Tibial nerve (tissue), 4 donors: ENCODE measurements at regions not wholly inside any gene's neighbourhood (a gene's known extent, or its start where the extent isn't known, plus 50 kb on each side); places are given as distances from the start of the nearest gene placed in this dataset.
"Not testable (repeated sequence)": the region's sequence is repeated elsewhere in the genome, so short reads cannot be mapped to it uniquely, and the experiment has no call there.

Experiments used
- DNase-seq, 2 donors: peaks; one replicate each; pipeline ENCODE4 v3.0.0-alpha.2; 2019; ENCODE audit warnings: low spot score in 2 of 2
- H3K27ac ChIP-seq, 4 donors: fragments of 200-600 bp; sonication (generic) in 3 of 4; one replicate each; pipeline ENCODE4 v1.5.1; 2017 to 2019; ENCODE audit warnings: mild to moderate bottlenecking in 1 of 4
- H3K27me3 ChIP-seq, 2 donors: fragments of 200-600 bp; sonication (generic) in 1 of 2; one replicate each; pipeline versions ENCODE4 v1.5.1 to v1.6.0; 2017 to 2019
- H3K36me3 ChIP-seq, 3 donors: fragments of 200-600 bp; sonication (generic); one replicate each; pipeline ENCODE4 v1.5.1; 2018 to 2019
- H3K4me1 ChIP-seq, 4 donors: fragments of 200-600 bp; sonication (generic) in 3 of 4; one replicate each; pipeline ENCODE4 v1.5.1; 2017 to 2019
- H3K4me3 ChIP-seq, 4 donors: fragments of 200-600 bp; sonication (generic) in 3 of 4; one replicate each; pipeline ENCODE4 v1.5.1; 2017 to 2019; ENCODE audit warnings: mild to moderate bottlenecking in 1 of 4, moderate library complexity in 1 of 4
- H3K9me3 ChIP-seq, 4 donors: fragments of 200-600 bp; sonication (generic) in 3 of 4; one replicate each; pipeline ENCODE4 v1.5.1; 2017 to 2019
- CTCF ChIP-seq, 5 experiments: fragments of 200-600 bp in 3 of 5; fragments of 450-650 bp in 2 of 5; sonication (generic) in 3 of 5; IDR thresholded peaks; one replicate each; pipeline ENCODE4 v1.5.1; 2016 to 2019; ENCODE audit warnings: antibody characterized with exemption in 5 of 5, mild to moderate bottlenecking in 3 of 5, moderate library complexity in 2 of 5
- EP300 ChIP-seq, 2 donors: sonication (generic); formaldehyde crosslinking; IDR thresholded peaks; one replicate each; pipeline ENCODE4 v1.6.1; 2017; ENCODE audit warnings: antibody characterized with exemption in 2 of 2, mild to moderate bottlenecking in 1 of 2
- POLR2A ChIP-seq, 2 donors: fragments of 450-650 bp; IDR thresholded peaks; one replicate each; pipeline ENCODE4 v1.6.1; 2017; ENCODE audit warnings: antibody characterized with exemption in 2 of 2, mild to moderate bottlenecking in 2 of 2, moderate library complexity in 2 of 2
- WGBS, 2 donors: methylation state at CpG; one replicate each; pipeline ENCODE4 v1.1.5; 2018; 5-methylcytosine and 5-hydroxymethylcytosine counted together

GRCh38 chr1:244155661-244156060 is 104.6 kb downstream of the ZBTB18 start:
- TF ChIP-seq POLR2A (IDR thresholded peaks at IDR 0.05) (no peak), EP300 (IDR thresholded peaks at IDR 0.05) (no peak), CTCF (IDR thresholded peaks at IDR 0.05) (no peak)
- no peak for DNase-seq
- H3K27me3 ChIP-seq = peaks cover 0 to 6% of the 10 kb centered on the region in 2 donors
- peaks cover 0 to 6% (median 0%) of the 10 kb centered on the region in 4 donors for H3K4me1 ChIP-seq
- H3K27ac ChIP-seq = no peak overlapping the region
- WGBS, 2 donors = 82 to 87% methylated on average over 11 of the region's 11 CpGs
- no peaks in the 10 kb centered on the region for H3K36me3 ChIP-seq
- H3K4me3 ChIP-seq = no peak overlapping the region
- H3K9me3 ChIP-seq = no peaks in the 10 kb centered on the region

GRCh38 chr1:244156617-244157016 is 105.5 kb downstream of the ZBTB18 start:
- H3K4me1 ChIP-seq, DNase-seq, H3K9me3 ChIP-seq, H3K36me3 ChIP-seq, H3K27ac ChIP-seq, H3K27me3 ChIP-seq, H3K4me3 ChIP-seq: not testable (repeated sequence)

- Histone ChIP-seq H3K27me3 (peaks cover 0 to 9% of the 10 kb centered on the region in 2 donors), H3K4me1 (peaks cover 0 to 6% (median 0%) of the 10 kb centered on the region in 4 donors), H3K9me3 (no peaks in the 10 kb centered on the region), H3K27ac (no peak overlapping the region), H3K4me3 (no peak overlapping the region), H3K36me3 (no peaks in the 10 kb centered on the region)
- 96 to 100% methylated on average over 3 of the region's 3 CpGs for WGBS, 2 donors
- no peak for DNase-seq
- no peak for TF ChIP-seq POLR2A (IDR thresholded peaks at IDR 0.05)
- no peak for TF ChIP-seq CTCF (IDR thresholded peaks at IDR 0.05)
- no peak for TF ChIP-seq EP300 (IDR thresholded peaks at IDR 0.05)
These were observed 106.8 kb downstream of the ZBTB18 start for GRCh38 chr1:244157731-244158438.

- 81 to 82% methylated on average over 8 of the region's 8 CpGs for WGBS, 2 donors
These were observed 108.6 kb downstream of the ZBTB18 start for GRCh38 chr1:244159646-244160045.

GRCh38 chr1:244160455-244161235 is 109.6 kb downstream of the ZBTB18 start:
- no peaks in the 10 kb centered on the region for H3K4me1 ChIP-seq
- H3K27ac ChIP-seq = no peak overlapping the region
- 59 to 64% methylated on average over 9 of the region's 9 CpGs for WGBS, 2 donors

More at GRCh38 chr1:244159646-244160045, 108.6 kb downstream of the ZBTB18 start:
- no peak overlapping the region for H3K27ac ChIP-seq
- H3K36me3 ChIP-seq = no peaks in the 10 kb centered on the region
- no peak for DNase-seq
- TF ChIP-seq POLR2A (IDR thresholded peaks at IDR 0.05) (no peak), CTCF (IDR thresholded peaks at IDR 0.05) (no peak)
- H3K4me1 ChIP-seq = peaks cover 0 to 6% (median 0%) of the 10 kb centered on the region in 4 donors
- H3K9me3 ChIP-seq = no peaks in the 10 kb centered on the region
- peaks cover 0 to 9% of the 10 kb centered on the region in 2 donors for H3K27me3 ChIP-seq
- no peak overlapping the region for H3K4me3 ChIP-seq

More at GRCh38 chr1:244160455-244161235, 109.6 kb downstream of the ZBTB18 start:
- no peak for TF ChIP-seq CTCF (IDR thresholded peaks at IDR 0.05)
- TF ChIP-seq EP300 (IDR thresholded peaks at IDR 0.05) = no peak
- no peak for TF ChIP-seq POLR2A (IDR thresholded peaks at IDR 0.05)
- H3K27me3 ChIP-seq = peaks cover 0 to 9% of the 10 kb centered on the region in 2 donors
- no peak overlapping the region for H3K4me3 ChIP-seq
- no peaks in the 10 kb centered on the region for H3K9me3 ChIP-seq
- no peak for DNase-seq
- no peaks in the 10 kb centered on the region for H3K36me3 ChIP-seq
